22Rv1 (cell line): ENCODE measurements at regions not wholly inside any gene's neighbourhood (a gene's known extent, or its start where the extent isn't known, plus 50 kb on each side); places are given as distances from the start of the nearest gene placed in this dataset.

Experiments used
- H3K27ac ChIP-seq: fragments of 450-650 bp; 2 replicates; pipeline ENCODE4 v1.5.1; 2017
- ZFX ChIP-seq: fragments of 450-650 bp; IDR thresholded peaks from 2 replicates; pipeline ENCODE4 v1.6.1; 2017; ENCODE audit warnings: antibody characterized with exemption, borderline replicate concordance
- TF ChIP-seq, protein P1 (sequence below): fragments of 450-650 bp; IDR thresholded peaks from 2 replicates; pipeline ENCODE4 v1.5.1; 2017; ENCODE audit warnings: mild to moderate bottlenecking

DNA sequence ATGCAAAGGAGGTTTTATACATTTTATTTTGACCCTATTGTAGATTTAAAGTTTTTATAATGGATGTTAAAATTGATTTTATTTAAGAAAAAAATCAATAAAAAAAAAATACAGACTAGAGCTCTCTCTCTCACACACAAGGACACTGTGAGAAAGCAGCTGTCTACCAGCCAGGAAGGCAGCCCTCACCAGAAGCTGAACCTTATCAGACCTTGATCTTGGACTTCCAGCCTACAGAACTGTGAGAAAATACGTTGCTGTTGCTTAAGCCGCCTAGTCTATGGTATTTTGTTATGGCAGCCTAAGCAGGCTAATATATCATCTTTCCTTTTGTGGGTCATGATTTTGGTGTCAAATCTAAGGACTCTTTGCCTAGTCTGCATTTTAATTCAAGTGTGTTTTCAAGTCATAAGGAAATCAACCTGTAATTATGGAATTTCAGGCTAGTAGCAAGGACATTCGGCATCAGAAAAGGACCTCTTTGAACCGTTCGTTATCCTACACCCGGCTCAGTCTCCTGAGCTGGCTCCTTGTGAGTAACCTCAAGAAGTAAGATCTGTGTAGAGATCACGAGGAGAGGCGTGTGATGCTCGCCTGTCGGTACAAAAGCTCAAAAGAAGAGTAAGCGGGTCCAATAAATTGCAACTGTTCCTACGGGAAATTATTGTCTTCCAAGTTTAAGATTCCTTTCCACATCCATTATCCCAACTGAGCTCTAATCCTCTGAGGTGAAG is 98.2 kb downstream of the PDCL3 start:
- no peak overlapping the region for H3K27ac ChIP-seq
- TF ChIP-seq, protein P1, sequence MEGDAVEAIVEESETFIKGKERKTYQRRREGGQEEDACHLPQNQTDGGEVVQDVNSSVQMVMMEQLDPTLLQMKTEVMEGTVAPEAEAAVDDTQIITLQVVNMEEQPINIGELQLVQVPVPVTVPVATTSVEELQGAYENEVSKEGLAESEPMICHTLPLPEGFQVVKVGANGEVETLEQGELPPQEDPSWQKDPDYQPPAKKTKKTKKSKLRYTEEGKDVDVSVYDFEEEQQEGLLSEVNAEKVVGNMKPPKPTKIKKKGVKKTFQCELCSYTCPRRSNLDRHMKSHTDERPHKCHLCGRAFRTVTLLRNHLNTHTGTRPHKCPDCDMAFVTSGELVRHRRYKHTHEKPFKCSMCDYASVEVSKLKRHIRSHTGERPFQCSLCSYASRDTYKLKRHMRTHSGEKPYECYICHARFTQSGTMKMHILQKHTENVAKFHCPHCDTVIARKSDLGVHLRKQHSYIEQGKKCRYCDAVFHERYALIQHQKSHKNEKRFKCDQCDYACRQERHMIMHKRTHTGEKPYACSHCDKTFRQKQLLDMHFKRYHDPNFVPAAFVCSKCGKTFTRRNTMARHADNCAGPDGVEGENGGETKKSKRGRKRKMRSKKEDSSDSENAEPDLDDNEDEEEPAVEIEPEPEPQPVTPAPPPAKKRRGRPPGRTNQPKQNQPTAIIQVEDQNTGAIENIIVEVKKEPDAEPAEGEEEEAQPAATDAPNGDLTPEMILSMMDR, result no peak

DNA sequence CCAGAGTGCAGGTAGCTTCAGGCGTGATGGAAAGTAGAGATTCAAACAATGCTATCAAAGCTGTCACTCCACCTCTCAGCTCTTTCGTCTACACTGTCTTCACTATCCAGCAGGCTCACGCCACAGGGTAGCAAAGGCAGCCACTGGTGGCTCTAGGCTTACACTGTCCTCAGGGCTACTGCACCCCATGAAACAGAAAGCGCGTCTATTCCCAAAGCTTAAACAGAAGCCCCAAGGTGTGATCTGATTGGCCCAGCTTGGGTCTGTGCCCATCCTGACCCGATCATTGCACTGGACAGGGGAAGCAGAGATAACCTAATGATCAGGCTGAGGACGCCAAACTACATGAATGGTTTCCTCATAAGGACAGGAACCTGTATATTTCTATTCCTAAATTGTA is 100.1 kb downstream of the PDCL3 start:
- TF ChIP-seq ZFX, result no peak
- TF ChIP-seq, protein P1, result no peak
- no peak overlapping the region for H3K27ac ChIP-seq

DNA sequence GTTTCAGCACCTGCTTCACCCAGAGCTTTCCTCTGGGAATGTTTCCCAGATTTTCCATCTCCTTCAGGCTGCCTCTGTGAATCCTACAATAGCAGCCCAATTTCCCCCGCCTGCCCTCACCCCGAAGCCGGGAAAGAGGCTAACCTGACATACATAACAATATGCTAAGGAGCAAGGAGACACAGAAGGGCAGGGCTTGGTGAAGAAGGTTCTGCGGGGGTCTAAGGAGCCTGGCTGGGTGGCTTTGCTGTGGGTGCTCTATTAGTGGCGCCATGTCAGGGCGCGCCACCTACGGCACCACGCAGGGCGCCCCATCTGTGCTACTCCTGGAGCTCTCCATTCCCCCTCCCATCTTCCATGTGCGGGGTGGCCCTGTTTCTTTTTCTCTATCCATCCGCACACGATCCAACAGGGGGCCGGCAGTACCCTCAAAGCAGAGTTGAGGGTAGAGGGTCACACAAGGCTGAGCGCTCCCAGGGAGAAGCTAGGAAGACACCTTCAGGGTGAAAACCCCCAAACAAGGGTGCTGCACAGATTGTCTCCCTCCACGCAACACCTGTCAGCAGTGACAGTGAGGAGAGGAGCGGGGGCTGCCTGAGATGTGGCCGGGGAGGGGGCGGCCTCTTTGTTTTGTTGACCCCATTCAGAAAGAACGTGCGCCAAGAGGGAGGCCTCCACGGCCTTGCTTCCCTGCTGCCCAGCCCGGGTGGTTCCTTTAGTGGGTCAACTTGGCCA is 101.4 kb downstream of the PDCL3 start:
- no peak overlapping the region for H3K27ac ChIP-seq
- TF ChIP-seq, protein P1, result no peak
- no peak for TF ChIP-seq ZFX

DNA sequence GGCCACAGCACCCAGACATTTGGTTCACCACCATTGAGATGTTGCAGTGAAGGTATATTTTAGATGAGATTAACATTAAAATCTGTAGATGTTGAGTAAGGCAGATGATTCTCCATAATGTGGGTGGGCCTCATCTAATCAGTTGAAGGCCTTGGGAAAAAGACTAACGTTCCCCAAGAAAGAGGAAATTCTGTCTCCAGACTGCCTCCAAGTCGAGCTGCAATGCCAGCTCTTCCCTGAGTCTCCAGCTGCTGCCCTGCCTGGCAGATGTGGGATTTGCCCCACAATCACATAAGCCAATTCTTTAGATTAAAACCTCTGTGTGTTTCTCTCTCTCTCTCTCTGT is 101.9 kb downstream of the PDCL3 start:
- no peak for TF ChIP-seq ZFX
- TF ChIP-seq, protein P1, result no peak

DNA sequence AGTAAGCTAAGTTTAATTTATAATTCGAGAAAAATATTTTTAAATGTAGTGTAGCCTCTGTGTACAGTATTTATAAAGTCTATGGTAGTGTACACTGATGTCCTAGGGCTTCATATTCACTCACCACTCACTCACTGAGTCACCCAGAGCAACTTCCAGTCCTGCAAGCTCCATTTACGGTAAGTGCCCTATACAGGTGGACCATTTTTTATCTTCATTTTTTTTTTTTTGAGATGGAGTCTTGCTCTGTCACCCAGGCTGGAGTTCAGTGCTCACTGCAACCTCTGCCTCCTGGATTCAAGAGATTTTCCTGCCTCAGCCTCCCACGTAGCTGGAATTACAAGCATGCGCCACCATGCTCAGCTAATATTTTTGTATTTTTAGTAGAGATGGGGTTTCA is 104.2 kb downstream of the PDCL3 start:
- no peak overlapping the region for H3K27ac ChIP-seq
- no peak for TF ChIP-seq ZFX
- TF ChIP-seq, protein P1, result no peak

More for the DNA sequence above, 101.9 kb downstream of the PDCL3 start:
- H3K27ac ChIP-seq, result no peak overlapping the region

DNA sequence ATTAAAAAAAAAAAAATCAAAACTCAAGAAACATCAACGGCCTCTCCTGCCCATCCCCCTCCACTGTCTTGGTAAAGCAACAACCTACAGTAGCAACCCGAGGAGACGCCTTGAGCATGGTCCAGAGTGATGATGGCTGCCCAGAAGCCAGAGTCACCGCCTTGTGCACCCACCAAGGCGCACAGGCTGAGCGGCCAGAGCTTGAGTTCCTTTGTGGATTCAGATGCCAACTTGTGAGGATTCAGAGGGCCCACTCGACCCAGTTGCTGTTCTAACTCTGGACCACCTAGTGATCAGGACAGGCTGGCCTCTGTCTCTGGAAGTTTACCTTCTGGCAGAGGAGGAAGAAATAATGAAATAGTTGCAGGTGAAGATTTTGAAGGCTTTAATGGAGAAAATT is 105.0 kb downstream of the PDCL3 start:
- TF ChIP-seq, protein P1, result no peak
- TF ChIP-seq ZFX, result no peak
- no peak overlapping the region for H3K27ac ChIP-seq

DNA sequence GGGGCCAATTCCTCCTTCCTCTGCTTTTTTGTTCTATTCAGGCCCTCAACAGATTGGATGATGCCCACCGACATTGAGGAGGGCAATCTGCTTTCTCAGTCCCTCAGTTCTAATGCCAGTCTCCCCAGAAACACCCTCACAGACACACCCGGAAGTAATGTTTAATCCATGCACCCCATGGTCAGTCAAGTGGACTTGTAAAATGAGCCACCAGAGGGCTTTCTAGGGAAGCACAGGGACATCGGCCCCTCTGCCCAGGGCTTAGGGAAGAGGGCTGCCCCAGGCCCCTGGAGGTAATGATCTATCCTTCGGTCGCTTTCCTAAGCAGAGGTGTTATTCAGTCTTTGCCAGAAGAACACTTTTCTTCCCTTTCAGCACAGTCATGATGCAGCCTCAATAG is 107.4 kb downstream of the PDCL3 start:
- H3K27ac ChIP-seq, result no peak overlapping the region
- no peak for TF ChIP-seq ZFX
- TF ChIP-seq, protein P1, result no peak
